Aorta (tissue), 5 donors: ENCODE measurements at regions not wholly inside any gene's neighbourhood (a gene's known extent, or its start where the extent isn't known, plus 50 kb on each side); places are given as distances from the start of the nearest gene placed in this dataset.

Experiments used
- ATAC-seq: fragments of 200-7000 bp; cut with Tn5 transposase; one replicate; pipeline ENCODE4 v1.9.1; 2022; ENCODE audit warnings: moderate library complexity; ENCODE audit not compliant: low FRiP score
- DNase-seq, 2 donors: peaks; one replicate each; pipeline ENCODE4 v3.0.0-alpha.2; 2020
- H3K27ac ChIP-seq, 2 donors: one replicate each; pipeline ENCODE4 v1.5.1; 2013; ENCODE audit warnings: low read length in 2 of 2, mild to moderate bottlenecking in 2 of 2, moderate library complexity in 2 of 2, control low read depth in 1 of 2, inconsistent platforms in 1 of 2, low read depth in 1 of 2
- H3K27me3 ChIP-seq, 2 donors: one replicate each; pipeline ENCODE4 v1.6.1; 2013; ENCODE audit warnings: control low read depth in 1 of 2, low read length in 1 of 2, mild to moderate bottlenecking in 1 of 2, moderate library complexity in 1 of 2; ENCODE audit not compliant: insufficient read depth in 2 of 2, control insufficient read depth in 1 of 2
- H3K36me3 ChIP-seq, 2 donors: one replicate each; pipeline ENCODE4 v1.6.1; 2013; ENCODE audit warnings: control low read depth in 1 of 2, low read length in 1 of 2, mild to moderate bottlenecking in 1 of 2; ENCODE audit not compliant: insufficient read depth in 2 of 2, control insufficient read depth in 1 of 2
- H3K4me1 ChIP-seq, 2 donors: one replicate each; pipeline ENCODE4 v1.6.1; 2013; ENCODE audit warnings: low read length in 2 of 2, control low read depth in 1 of 2, mild to moderate bottlenecking in 1 of 2, moderate library complexity in 1 of 2; ENCODE audit not compliant: insufficient read depth in 2 of 2, control insufficient read depth in 1 of 2
- H3K4me3 ChIP-seq, 2 donors: one replicate each; pipeline ENCODE4 v1.5.1; 2013; ENCODE audit warnings: low read length in 2 of 2, control low read depth in 1 of 2, mild to moderate bottlenecking in 1 of 2
- H3K9me3 ChIP-seq: one replicate; pipeline ENCODE4 v1.6.1; 2013; ENCODE audit warnings: mild to moderate bottlenecking, low read length; ENCODE audit not compliant: control insufficient read depth
- WGBS, 2 donors: extraction: QIAGEN DNeasy Blood & Tissue Kit; methylation state at CpG; one replicate each; pipeline ENCODE4 v1.1.7; 2013; 5-methylcytosine and 5-hydroxymethylcytosine counted together
- intact Hi-C, 2 donors: fragments of 100-400 bp; cut with DNase I; formaldehyde crosslinking; loops; one replicate each; pipeline versions ENCODE4 v1.14.2 to v1.15.0; 2022
- donor health status: healthy with polysubstance abuse.
- donor health status: Bipolar disorder and iron deficiency.
- donor health status: DM: no; HTN: no; CAD: no.
- donor health status: DM: no; HTN: no; CAD: no.
- donor health status: DM: yes; HTN: yes; CAD: no.

- intact Hi-C loops, result no loop called here
- ATAC-seq (no peak), DNase-seq (no peak)
- Histone ChIP-seq H3K9me3 (no peaks in the 10 kb centered on the region), H3K4me3 (no peak overlapping the region), H3K27me3 (peaks cover 0 to 5% of the 10 kb centered on the region in 2 donors), H3K4me1 (no peaks in the 10 kb centered on the region), H3K36me3 (no peaks in the 10 kb centered on the region), H3K27ac (no peak overlapping the region)
- 87 to 90% methylated on average over 6 of the region's 6 CpGs for WGBS, 2 donors
These were observed 789.4 kb downstream of the TYW1 start for GRCh38 chr7:67786021-67786420.

- intact Hi-C loops, result no loop called here
- no peak for ATAC-seq
- Histone ChIP-seq H3K36me3 (no peaks in the 10 kb centered on the region), H3K27me3 (peaks cover 0 to 5% of the 10 kb centered on the region in 2 donors), H3K9me3 (no peaks in the 10 kb centered on the region), H3K27ac (no peak overlapping the region), H3K4me1 (no peaks in the 10 kb centered on the region), H3K4me3 (no peak overlapping the region)
- WGBS, 2 donors, result 42% methylated on average over 11 of the region's 11 CpGs
- no peak for DNase-seq
These were observed 792.0 kb downstream of the TYW1 start for GRCh38 chr7:67788669-67789068.

DNA sequence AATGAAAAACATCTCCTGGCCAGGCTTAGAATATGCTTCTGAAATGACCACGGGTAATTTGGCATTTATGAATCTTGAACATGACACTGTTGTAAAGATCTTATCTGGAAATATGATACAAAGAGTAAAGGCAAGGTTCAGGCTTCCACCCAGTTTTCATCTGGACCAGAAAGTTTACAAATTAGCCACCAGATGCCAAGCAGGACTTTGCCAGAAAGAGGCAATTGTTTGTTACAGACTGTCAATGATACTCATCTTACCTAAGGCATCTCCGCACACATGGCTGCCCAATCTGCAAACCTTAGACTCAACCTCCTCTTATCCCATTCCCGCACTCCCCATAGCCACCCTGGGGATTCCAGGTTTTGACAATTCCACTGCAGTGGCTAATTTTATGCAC is 795.3 kb downstream of the TYW1 start:
- Histone ChIP-seq H3K36me3 (no peaks in the 10 kb centered on the region), H3K27ac (no peak overlapping the region), H3K9me3 (peaks cover 1% of the 10 kb centered on the region), H3K4me1 (no peaks in the 10 kb centered on the region), H3K27me3 (peaks cover 0 to 5% of the 10 kb centered on the region in 2 donors), H3K4me3 (no peak overlapping the region)
- ATAC-seq (no peak), DNase-seq (no peak)
- WGBS, 2 donors, result 77 to 79% methylated on average over 3 of the region's 3 CpGs
- intact Hi-C loops, result no loop called here

GRCh38 chr7:67794544-67794943 is 797.9 kb downstream of the TYW1 start:
- H3K4me1 ChIP-seq, result no peaks in the 10 kb centered on the region
- intact Hi-C loops, result no loop called here
- WGBS, 2 donors, result 83 to 86% methylated on average over 2 of the region's 2 CpGs
- peaks cover 1% of the 10 kb centered on the region for H3K9me3 ChIP-seq
- H3K4me3 ChIP-seq, result no peak overlapping the region
- no peak overlapping the region for H3K27ac ChIP-seq
- no peaks in the 10 kb centered on the region for H3K36me3 ChIP-seq
- no peak for ATAC-seq
- no peak for DNase-seq
- H3K27me3 ChIP-seq, result peaks cover 0 to 3% of the 10 kb centered on the region in 2 donors

DNA sequence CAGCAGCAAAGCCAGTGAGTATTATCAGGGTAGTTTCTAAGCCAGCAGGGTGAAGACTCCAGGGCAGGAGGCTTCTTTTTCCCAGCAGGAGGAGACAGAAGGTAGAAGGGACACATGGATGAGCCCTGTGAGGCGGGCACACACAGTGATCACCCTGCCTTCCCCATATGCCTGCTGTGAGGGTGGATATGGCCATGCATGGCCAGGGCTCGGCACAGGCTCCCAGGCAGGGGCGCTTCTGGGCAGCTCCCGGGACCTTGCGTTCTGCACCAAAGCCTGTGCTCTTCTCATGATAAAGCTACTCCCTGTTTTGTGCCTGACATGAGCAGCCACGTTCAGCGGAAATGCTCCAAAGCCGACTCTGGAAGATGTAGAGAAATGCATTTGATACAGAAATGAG is 807.2 kb downstream of the TYW1 start:
- Histone ChIP-seq H3K9me3 (peaks cover 2% of the 10 kb centered on the region), H3K27ac (no peak overlapping the region), H3K36me3 (no peaks in the 10 kb centered on the region), H3K27me3 (no peaks in the 10 kb centered on the region), H3K4me1 (no peaks in the 10 kb centered on the region), H3K4me3 (no peak overlapping the region)
- DNase-seq, result no peak
- no peak for ATAC-seq
- WGBS, 2 donors, result 83 to 90% methylated on average over 8 of the region's 8 CpGs
- intact Hi-C loops, result no loop called here

DNA sequence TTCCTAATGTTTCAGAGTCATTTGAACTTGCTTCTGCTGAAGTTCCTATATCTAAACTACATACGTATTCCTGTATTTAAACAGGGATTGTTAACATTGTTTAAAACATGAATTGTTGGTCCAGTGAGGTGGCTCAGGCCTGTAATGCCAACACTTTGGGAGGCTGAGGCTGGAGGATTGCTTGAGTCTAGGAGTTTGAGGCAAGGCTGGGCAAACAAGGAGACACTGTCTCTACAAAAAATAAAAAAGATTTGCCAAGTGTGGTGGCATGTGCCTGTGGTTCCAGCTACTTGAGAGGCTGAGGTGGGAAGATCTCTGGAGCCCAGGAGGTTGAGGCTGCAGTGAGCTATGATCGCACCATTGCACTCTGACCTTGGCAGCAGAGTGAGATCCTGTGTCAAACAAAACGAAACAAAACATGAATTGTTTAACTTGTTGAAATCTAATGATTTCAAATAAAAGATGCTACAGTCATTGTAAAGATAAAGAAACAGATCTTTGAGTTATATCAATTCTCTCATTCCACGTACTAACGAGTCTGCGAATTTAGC is 809.4 kb downstream of the TYW1 start:
- intact Hi-C loops, result no loop called here
- no peaks in the 10 kb centered on the region for H3K36me3 ChIP-seq
- WGBS, 2 donors, result 82% methylated on average over 6 of the region's 6 CpGs
- ATAC-seq (no peak), DNase-seq (no peak)
- H3K27me3 ChIP-seq, result no peaks in the 10 kb centered on the region
- H3K9me3 ChIP-seq, result peaks cover 2% of the 10 kb centered on the region
- no peaks in the 10 kb centered on the region for H3K4me1 ChIP-seq
- no peak overlapping the region for H3K4me3 ChIP-seq
- no peak overlapping the region for H3K27ac ChIP-seq

GRCh38 chr7:67807826-67808225 is 811.2 kb downstream of the TYW1 start:
- ATAC-seq (no peak), DNase-seq (no peak)
- no peak overlapping the region for H3K27ac ChIP-seq
- no peaks in the 10 kb centered on the region for H3K36me3 ChIP-seq
- H3K4me3 ChIP-seq, result no peak overlapping the region
- H3K9me3 ChIP-seq, result peaks cover 2% of the 10 kb centered on the region
- intact Hi-C loops, result no loop called here
- 55 to 66% methylated on average over 5 of the region's 5 CpGs for WGBS, 2 donors
- no peaks in the 10 kb centered on the region for H3K27me3 ChIP-seq
- H3K4me1 ChIP-seq, result no peaks in the 10 kb centered on the region

DNA sequence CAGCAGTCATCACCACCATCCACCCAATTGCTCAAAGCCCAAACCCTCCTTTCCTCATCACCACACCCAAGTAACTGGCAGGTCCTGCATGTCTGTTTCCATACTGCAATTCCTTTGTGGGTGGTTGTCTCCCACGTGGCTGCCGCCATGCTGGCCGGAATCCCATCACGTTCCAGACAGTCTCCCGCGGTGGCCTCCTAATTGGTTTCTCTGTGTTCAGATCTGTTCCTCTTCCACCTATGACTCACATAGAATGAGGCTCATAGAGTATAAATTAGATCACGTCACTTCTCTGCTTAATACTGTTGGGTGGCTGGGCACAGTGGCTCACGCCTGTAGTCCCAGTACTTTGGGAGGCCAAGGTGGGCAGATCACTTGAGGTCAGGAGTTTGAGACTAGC is 813.0 kb downstream of the TYW1 start:
- no peaks in the 10 kb centered on the region for H3K4me1 ChIP-seq
- H3K36me3 ChIP-seq, result no peaks in the 10 kb centered on the region
- intact Hi-C loops, result no loop called here
- DNase-seq (no peak), ATAC-seq (no peak)
- H3K27me3 ChIP-seq, result no peaks in the 10 kb centered on the region
- 83 to 84% methylated on average over 8 of the region's 8 CpGs for WGBS, 2 donors
- H3K27ac ChIP-seq, result no peak overlapping the region
- no peak overlapping the region for H3K4me3 ChIP-seq
- peaks cover 2% of the 10 kb centered on the region for H3K9me3 ChIP-seq

DNA sequence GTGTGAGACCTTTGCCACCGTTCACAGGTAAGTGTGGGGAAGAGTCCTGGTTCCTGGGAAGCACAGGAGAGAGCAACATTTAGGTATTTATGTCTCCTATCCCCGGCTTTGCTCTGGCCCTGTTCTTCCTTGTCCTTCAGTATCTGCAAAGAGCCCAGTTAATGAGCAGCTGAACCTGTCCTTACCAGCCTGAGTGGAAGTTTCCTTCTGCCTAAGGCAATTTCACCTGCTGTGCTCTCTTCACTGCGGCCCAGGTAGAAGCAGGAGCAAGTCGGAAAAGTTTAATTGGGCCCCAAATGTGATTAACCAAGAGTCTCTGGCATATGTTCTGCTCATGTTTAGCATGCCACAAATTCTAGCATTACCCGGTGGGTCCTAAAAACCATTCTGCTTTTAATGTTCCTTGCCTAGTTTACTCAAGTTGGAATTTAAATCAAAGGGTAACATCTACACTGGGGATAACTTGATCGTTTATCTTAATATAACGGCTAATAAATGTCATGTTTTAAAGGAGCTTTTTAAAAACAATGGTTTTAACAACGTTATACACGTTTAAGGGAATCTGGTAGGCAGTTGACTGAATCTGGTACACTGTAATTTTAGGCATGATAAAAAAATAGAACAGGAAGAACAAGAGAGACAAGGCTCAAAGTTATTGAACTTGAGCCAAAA is 817.1 kb downstream of the TYW1 start:
- no peaks in the 10 kb centered on the region for H3K27me3 ChIP-seq
- H3K9me3 ChIP-seq, result peaks cover 3% of the 10 kb centered on the region
- no peak overlapping the region for H3K27ac ChIP-seq
- WGBS, 2 donors, result 65 to 66% methylated on average over 9 of the region's 9 CpGs
- intact Hi-C loops, result no loop called here
- H3K4me3 ChIP-seq, result no peak overlapping the region
- no peaks in the 10 kb centered on the region for H3K36me3 ChIP-seq
- DNase-seq, result no peak
- H3K4me1 ChIP-seq, result no peaks in the 10 kb centered on the region
- no peak for ATAC-seq
